ENCODE measurements at regions not wholly inside any gene's neighbourhood (a gene's known extent, or its start where the extent isn't known, plus 50 kb on each side); places are given as distances from the start of the nearest gene placed in this dataset.

GRCh38 chr14:106843386-106843785 is 1317.0 kb downstream of the TMEM121 start:
- TF ChIP-seq EZH2 (IDR thresholded peaks at IDR 0.05; ENCODE audit: insufficient read depth, poor library complexity, severe bottlenecking) (no peak), EZH2phosphoT487 (IDR thresholded peaks at IDR 0.05; ENCODE audit: insufficient read depth, low read depth) (no peak)
